Neural progenitor cell (in vitro differentiated cells): ENCODE measurements at regions not wholly inside any gene's neighbourhood (a gene's known extent, or its start where the extent isn't known, plus 50 kb on each side); places are given as distances from the start of the nearest gene placed in this dataset.

ENCODE experiments used
- CTCF ChIP-seq: fragments of 200-600 bp; sonication (generic); IDR thresholded peaks from 2 replicates; pipeline ENCODE4 v1.5.1; 2017; ENCODE audit warnings: antibody characterized with exemption, mild to moderate bottlenecking
- EZH2phosphoT487 ChIP-seq: fragments of 200-600 bp; sonication (generic); IDR thresholded peaks from 2 replicates; pipeline ENCODE4 v1.6.1; 2017; ENCODE audit warnings: antibody characterized with exemption

- TF ChIP-seq CTCF: no peak
- TF ChIP-seq EZH2phosphoT487: no peak
Measured at GRCh38 chr22:48173061-48173772, 1410.8 kb downstream of the TBC1D22A start.
